Breast epithelium (tissue), 4 donors: ENCODE measurements at regions not wholly inside any gene's neighbourhood (a gene's known extent, or its start where the extent isn't known, plus 50 kb on each side); places are given as distances from the start of the nearest gene placed in this dataset.

Source experiments
- DNase-seq, 2 donors: peaks; one replicate each; pipeline ENCODE4 v3.0.0-alpha.2; 2019; ENCODE audit warnings: low spot score in 2 of 2
- H3K27ac ChIP-seq, 2 donors: fragments of 200-600 bp; sonication (generic) in 1 of 2; one replicate each; pipeline ENCODE4 v1.5.1; 2016 to 2019; ENCODE audit warnings: mild to moderate bottlenecking in 1 of 2
- H3K27me3 ChIP-seq, 2 donors: fragments of 200-600 bp; sonication (generic) in 1 of 2; one replicate each; pipeline versions ENCODE4 v1.5.1 to v1.6.0; 2017 to 2019; ENCODE audit warnings: control low read depth in 1 of 2, mild to moderate bottlenecking in 1 of 2
- H3K36me3 ChIP-seq: fragments of 200-600 bp; one replicate; pipeline ENCODE4 v1.5.1; 2019
- H3K4me1 ChIP-seq, 2 donors: fragments of 200-600 bp; sonication (generic); one replicate each; pipeline ENCODE4 v1.5.1; 2016 to 2019; ENCODE audit warnings: control low read depth in 1 of 2
- H3K4me3 ChIP-seq, 3 donors: fragments of 200-600 bp; sonication (generic); 1 replicate in 2 of 3; 2 replicates in 1 of 3; pipeline ENCODE4 v1.5.1; 2016 to 2019; ENCODE audit warnings: mild to moderate bottlenecking in 3 of 3, moderate library complexity in 2 of 3
- H3K9me3 ChIP-seq, 2 donors: fragments of 200-600 bp; sonication (generic) in 1 of 2; one replicate each; pipeline ENCODE4 v1.5.1; 2016 to 2019; ENCODE audit warnings: control low read depth in 1 of 2
- POLR2A ChIP-seq: fragments of 450-650 bp; IDR thresholded peaks from one replicate; pipeline ENCODE4 v1.6.1; 2016; ENCODE audit warnings: antibody characterized with exemption, mild to moderate bottlenecking, moderate library complexity
- POLR2AphosphoS5 ChIP-seq, 3 donors: sonication (generic); formaldehyde crosslinking; IDR thresholded peaks; one replicate each; pipeline ENCODE4 v1.6.1; 2017; ENCODE audit warnings: antibody characterized with exemption in 3 of 3
- intact Hi-C: fragments of 100-400 bp; cut with DNase I; formaldehyde crosslinking; loops from one replicate; pipeline ENCODE4 v1.15.1; 2023; ENCODE audit warnings: low total_unique reads
- TF ChIP-seq, protein P1 (sequence below), 3 donors: fragments of 450-650 bp; IDR thresholded peaks; one replicate each; pipeline ENCODE4 v1.5.1; 2016 to 2017; ENCODE audit warnings: antibody characterized with exemption in 3 of 3, mild to moderate bottlenecking in 3 of 3, moderate library complexity in 3 of 3

DNA sequence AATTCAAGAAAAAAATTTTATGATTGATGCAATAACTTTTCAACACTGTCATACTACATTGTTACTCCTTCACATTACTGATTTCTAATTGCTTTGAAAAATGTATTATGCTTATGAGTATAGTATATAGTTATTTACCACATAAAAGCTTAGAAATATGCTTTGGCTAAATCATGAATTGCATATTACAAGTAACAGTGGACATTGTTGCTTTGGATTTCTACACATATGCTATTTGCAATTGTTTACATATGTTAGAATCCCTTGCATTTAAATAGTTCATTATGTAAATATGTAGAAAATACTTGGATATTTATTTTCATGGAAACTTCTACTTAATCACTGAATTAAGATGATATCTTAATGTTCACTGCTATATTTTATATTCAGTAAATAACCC is 577.5 kb downstream of the QKI start:
- no peaks in the 10 kb centered on the region for H3K9me3 ChIP-seq
- no peaks in the 10 kb centered on the region for H3K36me3 ChIP-seq
- H3K4me3 ChIP-seq, result no peak overlapping the region
- DNase-seq, result no peak
- no peaks in the 10 kb centered on the region for H3K4me1 ChIP-seq
- no peak overlapping the region for H3K27ac ChIP-seq
- H3K27me3 ChIP-seq, result no peaks in the 10 kb centered on the region
- intact Hi-C loops, result no loop called here
- TF ChIP-seq POLR2A (no peak), POLR2AphosphoS5 (IDR thresholded peaks at IDR 0.05) (no peak)
- TF ChIP-seq, protein P1, sequence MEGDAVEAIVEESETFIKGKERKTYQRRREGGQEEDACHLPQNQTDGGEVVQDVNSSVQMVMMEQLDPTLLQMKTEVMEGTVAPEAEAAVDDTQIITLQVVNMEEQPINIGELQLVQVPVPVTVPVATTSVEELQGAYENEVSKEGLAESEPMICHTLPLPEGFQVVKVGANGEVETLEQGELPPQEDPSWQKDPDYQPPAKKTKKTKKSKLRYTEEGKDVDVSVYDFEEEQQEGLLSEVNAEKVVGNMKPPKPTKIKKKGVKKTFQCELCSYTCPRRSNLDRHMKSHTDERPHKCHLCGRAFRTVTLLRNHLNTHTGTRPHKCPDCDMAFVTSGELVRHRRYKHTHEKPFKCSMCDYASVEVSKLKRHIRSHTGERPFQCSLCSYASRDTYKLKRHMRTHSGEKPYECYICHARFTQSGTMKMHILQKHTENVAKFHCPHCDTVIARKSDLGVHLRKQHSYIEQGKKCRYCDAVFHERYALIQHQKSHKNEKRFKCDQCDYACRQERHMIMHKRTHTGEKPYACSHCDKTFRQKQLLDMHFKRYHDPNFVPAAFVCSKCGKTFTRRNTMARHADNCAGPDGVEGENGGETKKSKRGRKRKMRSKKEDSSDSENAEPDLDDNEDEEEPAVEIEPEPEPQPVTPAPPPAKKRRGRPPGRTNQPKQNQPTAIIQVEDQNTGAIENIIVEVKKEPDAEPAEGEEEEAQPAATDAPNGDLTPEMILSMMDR (IDR thresholded peaks at IDR 0.05), result no peak

DNA sequence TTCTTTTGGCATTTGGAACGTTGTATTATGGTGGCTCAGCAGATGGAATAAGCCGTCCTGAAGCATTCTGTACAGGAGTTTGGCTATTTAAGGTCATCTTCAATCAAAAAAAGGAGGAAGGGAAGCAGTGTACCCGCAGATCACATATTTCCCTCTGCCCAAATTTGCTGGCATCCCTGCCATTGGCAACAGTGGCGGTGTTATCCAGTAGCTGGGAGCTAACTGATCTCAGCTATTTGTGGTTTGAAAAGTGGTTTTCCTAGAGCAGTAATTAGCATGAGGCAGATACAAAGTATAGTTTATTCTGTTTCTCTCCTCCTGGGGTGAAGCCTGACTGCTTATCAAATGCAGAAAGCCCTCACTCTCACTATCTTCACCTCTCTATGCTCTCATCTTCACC is 576.8 kb downstream of the QKI start:
- intact Hi-C loops, result no loop called here
- Histone ChIP-seq H3K27ac (no peak overlapping the region), H3K4me1 (no peaks in the 10 kb centered on the region), H3K9me3 (no peaks in the 10 kb centered on the region), H3K4me3 (no peak overlapping the region), H3K27me3 (no peaks in the 10 kb centered on the region), H3K36me3 (no peaks in the 10 kb centered on the region)
- DNase-seq, result no peak
- TF ChIP-seq POLR2AphosphoS5 (IDR thresholded peaks at IDR 0.05), result no peak
- TF ChIP-seq POLR2A, result no peak
- TF ChIP-seq, protein P1 (IDR thresholded peaks at IDR 0.05), result no peak

DNA sequence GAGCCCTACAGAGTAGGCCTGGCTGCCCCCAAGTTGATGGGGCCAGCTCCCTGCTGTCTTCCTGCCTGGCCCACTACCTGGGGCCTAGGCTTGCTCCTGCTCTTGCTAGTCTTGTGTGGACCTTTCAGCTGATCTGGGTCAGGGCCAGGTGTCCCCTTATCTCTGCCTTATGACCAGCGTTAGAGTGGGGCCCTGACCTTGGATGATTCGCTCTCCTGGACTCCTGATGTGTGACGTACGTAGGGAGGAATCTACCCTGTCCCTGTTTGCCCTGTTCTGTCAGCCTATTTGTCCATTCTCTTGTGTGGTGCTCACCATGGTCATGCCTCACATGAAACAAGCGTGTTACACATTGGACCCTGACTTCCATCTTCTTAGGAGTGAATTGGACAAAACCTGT is 571.8 kb downstream of the QKI start:
- no peaks in the 10 kb centered on the region for H3K4me1 ChIP-seq

DNA sequence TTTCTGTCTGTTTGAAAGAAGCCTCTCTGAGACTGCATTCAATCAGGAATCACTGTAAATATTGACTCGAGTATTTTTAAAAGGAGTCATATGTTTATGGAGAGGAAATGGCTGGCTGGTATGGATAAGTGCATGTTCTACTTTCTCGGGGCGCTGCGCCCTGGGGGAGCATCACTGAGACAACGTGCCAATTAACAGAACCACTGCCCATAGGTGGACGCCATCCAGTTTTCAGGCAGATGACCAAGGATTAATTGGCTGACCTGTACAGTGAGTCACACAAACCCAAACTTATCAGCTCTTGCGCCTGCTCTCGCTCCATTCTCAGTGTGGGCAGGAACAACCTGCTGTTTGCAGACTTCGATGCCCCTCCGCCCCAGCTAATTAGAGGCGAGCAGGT is 571.2 kb downstream of the QKI start:
- no peak for DNase-seq
- Histone ChIP-seq H3K4me1 (no peaks in the 10 kb centered on the region), H3K36me3 (no peaks in the 10 kb centered on the region), H3K27ac (no peak overlapping the region), H3K9me3 (no peaks in the 10 kb centered on the region), H3K4me3 (no peak overlapping the region), H3K27me3 (no peaks in the 10 kb centered on the region)
- intact Hi-C loops, result no loop called here
- TF ChIP-seq, protein P1 (IDR thresholded peaks at IDR 0.05), result no peak
- TF ChIP-seq POLR2A, result no peak
- no peak for TF ChIP-seq POLR2AphosphoS5 (IDR thresholded peaks at IDR 0.05)

More for the DNA sequence above, 571.8 kb downstream of the QKI start:
- Histone ChIP-seq H3K27me3 (no peaks in the 10 kb centered on the region), H3K9me3 (no peaks in the 10 kb centered on the region), H3K4me3 (no peak overlapping the region), H3K36me3 (no peaks in the 10 kb centered on the region), H3K27ac (no peak overlapping the region)
- no peak for DNase-seq
- intact Hi-C loops, result no loop called here
- no peak for TF ChIP-seq POLR2AphosphoS5 (IDR thresholded peaks at IDR 0.05)
- TF ChIP-seq, protein P1 (IDR thresholded peaks at IDR 0.05), result no peak
- no peak for TF ChIP-seq POLR2A

DNA sequence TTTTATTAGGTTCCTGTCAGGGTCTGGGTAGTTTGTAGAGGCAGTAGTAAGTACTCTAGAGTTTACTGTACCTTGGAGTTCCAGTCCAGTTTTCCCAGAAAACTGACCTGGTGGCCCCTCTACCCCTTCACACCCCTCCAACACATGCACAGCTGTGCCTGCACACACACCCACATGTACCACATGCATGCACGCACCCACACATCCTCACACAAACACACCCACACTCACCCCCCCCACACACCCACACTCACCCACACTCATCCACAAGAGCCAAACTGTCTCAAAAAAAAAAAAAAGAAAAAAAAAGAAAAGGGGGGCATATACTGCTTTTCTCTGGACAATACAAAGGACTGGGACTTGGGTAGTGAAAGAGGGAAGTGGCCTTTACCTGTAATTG is 570.5 kb downstream of the QKI start:
- Histone ChIP-seq H3K27ac (no peak overlapping the region), H3K4me3 (no peak overlapping the region), H3K27me3 (no peaks in the 10 kb centered on the region), H3K36me3 (no peaks in the 10 kb centered on the region), H3K9me3 (no peaks in the 10 kb centered on the region), H3K4me1 (no peaks in the 10 kb centered on the region)
- TF ChIP-seq POLR2A (no peak), POLR2AphosphoS5 (IDR thresholded peaks at IDR 0.05) (no peak)
- TF ChIP-seq, protein P1 (IDR thresholded peaks at IDR 0.05), result no peak
- no peak for DNase-seq
- intact Hi-C loops, result no loop called here
